ENCODE measurements at regions not wholly inside any gene's neighbourhood (a gene's known extent, or its start where the extent isn't known, plus 50 kb on each side); places are given as distances from the start of the nearest gene placed in this dataset.

GRCh38 chr19:29019403-29019802, 193.5 kb downstream of the UQCRFS1 start:
- H3K79me2 ChIP-seq (ENCODE audit: control insufficient read depth, insufficient read depth, low read length) = no peaks in the 10 kb centered on the region
- ChIA-PET SMC1A (ENCODE audit: uncharacterized antibody, unreplicated experiment) (no interaction called here), CTCF (no interaction called here), POLR2A (no interaction called here), RAD21 (ENCODE audit: unreplicated experiment) (no interaction called here)
- TF ChIP-seq RAD51 (IDR thresholded peaks at IDR 0.05) (no peak), SUZ12 (IDR thresholded peaks at IDR 0.05; ENCODE audit: unreplicated experiment) (no peak), SMARCA5 (IDR thresholded peaks at IDR 0.05) (no peak), SMC3 (IDR thresholded peaks at IDR 0.05; ENCODE audit: borderline replicate concordance, low read length) (no peak)
- H3K4me3 ChIP-seq = no peak overlapping the region
- H3K27me3 ChIP-seq (replicated peaks in 1 of 2; ENCODE audit: control insufficient read depth in 2 of 2, insufficient read depth in 2 of 2, low read length in 1 of 2) = no peaks in the 10 kb centered on the region
- intact Hi-C loops (cut with micrococcal nuclease; ENCODE audit: unreplicated experiment) = no loop called here
- ATAC-seq (no peak), DNase-seq (ENCODE audit: low read depth, low spot score) (no peak), FAIRE-seq (no peak)
- H3K9me3 ChIP-seq (replicated peaks; ENCODE audit: control insufficient read depth, insufficient read depth, low read length) = no peaks in the 10 kb centered on the region; the same call in 2 of the 3 replicates
- in situ Hi-C loops (cut with MboI) = no loop called here
- H3K9ac ChIP-seq (ENCODE audit: control insufficient read depth, insufficient read depth, low read length) = no peak overlapping the region
- H3K4me2 ChIP-seq (ENCODE audit: control insufficient read depth, insufficient read depth) = no peak overlapping the region
- WGBS (ENCODE audit: insufficient coverage, insufficient replicate concordance, low lambda C conversion rate, missing lambda C conversion rate) = 37% methylated on average over 13 of the region's 14 CpGs
- no peak overlapping the region for H3K27ac ChIP-seq (ENCODE audit: control insufficient read depth, insufficient read depth)
- no peaks in the 10 kb centered on the region for H3K36me3 ChIP-seq (ENCODE audit: control insufficient read depth in 2 of 2, insufficient read depth in 2 of 2, low read length in 1 of 2)
- H2AFZ ChIP-seq (ENCODE audit: control insufficient read depth, low read depth, low read length) = no peak overlapping the region
- no peaks in the 10 kb centered on the region for H3K4me1 ChIP-seq (ENCODE audit: control insufficient read depth, insufficient read depth, low read length)
- no TSS peak for BruUV-seq (replicated peaks)
- H4K20me1 ChIP-seq (ENCODE audit: control insufficient read depth, insufficient read depth) = no peaks in the 10 kb centered on the region

DNA sequence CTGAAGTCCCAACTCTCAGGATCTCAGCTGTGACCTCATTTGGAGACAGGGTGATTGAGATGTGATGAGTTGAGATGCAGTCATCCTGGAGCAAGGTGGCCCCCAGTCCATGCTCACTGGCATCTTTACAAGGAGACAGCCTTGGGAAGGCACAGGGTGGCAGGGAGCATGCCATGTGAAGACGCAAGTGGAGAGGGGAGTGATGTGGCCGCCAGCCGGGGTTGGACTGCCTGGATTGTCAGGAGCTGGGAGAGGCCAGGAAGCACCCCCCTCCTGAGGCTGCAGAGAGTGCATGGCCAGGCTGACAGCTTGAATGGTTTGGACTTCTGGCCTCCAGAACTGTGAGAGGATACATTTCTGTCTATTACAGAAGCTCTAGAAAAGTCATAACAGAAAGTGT, 194.4 kb downstream of the UQCRFS1 start:
- ChIA-PET POLR2A (no interaction called here), CTCF (no interaction called here), SMC1A (ENCODE audit: uncharacterized antibody, unreplicated experiment) (no interaction called here), RAD21 (ENCODE audit: unreplicated experiment) (no interaction called here)
- 63% methylated on average over 3 of the region's 3 CpGs for WGBS (ENCODE audit: insufficient coverage, insufficient replicate concordance, low lambda C conversion rate, missing lambda C conversion rate)
- no peak for ATAC-seq
- Histone ChIP-seq H3K4me1 (ENCODE audit: control insufficient read depth, insufficient read depth, low read length) (no peaks in the 10 kb centered on the region), H2AFZ (ENCODE audit: control insufficient read depth, low read depth, low read length) (no peak overlapping the region), H3K9ac (ENCODE audit: control insufficient read depth, insufficient read depth, low read length) (no peak overlapping the region), H3K9me3 (replicated peaks; ENCODE audit: control insufficient read depth, insufficient read depth, low read length) (no peaks in the 10 kb centered on the region; the same call in 2 of the 3 replicates), H3K36me3 (ENCODE audit: control insufficient read depth in 2 of 2, insufficient read depth in 2 of 2, low read length in 1 of 2) (no peaks in the 10 kb centered on the region), H3K79me2 (ENCODE audit: control insufficient read depth, insufficient read depth, low read length) (no peaks in the 10 kb centered on the region), H4K20me1 (ENCODE audit: control insufficient read depth, insufficient read depth) (no peaks in the 10 kb centered on the region), H3K27me3 (replicated peaks in 1 of 2; ENCODE audit: control insufficient read depth in 2 of 2, insufficient read depth in 2 of 2, low read length in 1 of 2) (no peaks in the 10 kb centered on the region), H3K4me3 (no peak overlapping the region), H3K27ac (ENCODE audit: control insufficient read depth, insufficient read depth) (no peak overlapping the region), H3K4me2 (ENCODE audit: control insufficient read depth, insufficient read depth) (no peak overlapping the region)
- intact Hi-C loops (cut with micrococcal nuclease; ENCODE audit: unreplicated experiment) (no loop called here), in situ Hi-C loops (cut with MboI) (no loop called here)
- TF ChIP-seq EP300 (IDR thresholded peaks at IDR 0.05; ENCODE audit: borderline replicate concordance in 1 of 2, control insufficient read depth in 1 of 2, low read depth in 2 of 2, low read length in 2 of 2) = no peak
- no peak for TF ChIP-seq SP1 (IDR thresholded peaks at IDR 0.05; ENCODE audit: low read depth, low read length)
- no peak for TF ChIP-seq ELK1 (IDR thresholded peaks at IDR 0.05; ENCODE audit: low read depth, low read length)
- no peak for TF ChIP-seq MEF2B (IDR thresholded peaks at IDR 0.05; ENCODE audit: partially characterized antibody, poor library complexity, severe bottlenecking)
- TF ChIP-seq RBBP5 (conservative IDR thresholded peaks at IDR 0.05) = no peak
- TF ChIP-seq, protein P1, sequence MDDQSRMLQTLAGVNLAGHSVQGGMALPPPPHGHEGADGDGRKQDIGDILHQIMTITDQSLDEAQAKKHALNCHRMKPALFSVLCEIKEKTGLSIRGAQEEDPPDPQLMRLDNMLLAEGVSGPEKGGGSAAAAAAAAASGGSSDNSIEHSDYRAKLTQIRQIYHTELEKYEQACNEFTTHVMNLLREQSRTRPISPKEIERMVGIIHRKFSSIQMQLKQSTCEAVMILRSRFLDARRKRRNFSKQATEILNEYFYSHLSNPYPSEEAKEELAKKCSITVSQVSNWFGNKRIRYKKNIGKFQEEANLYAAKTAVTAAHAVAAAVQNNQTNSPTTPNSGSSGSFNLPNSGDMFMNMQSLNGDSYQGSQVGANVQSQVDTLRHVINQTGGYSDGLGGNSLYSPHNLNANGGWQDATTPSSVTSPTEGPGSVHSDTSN (IDR thresholded peaks at IDR 0.05; ENCODE audit: insufficient replicate concordance, low read depth, low read length) = no peak
- no peak for TF ChIP-seq NR2C2 (IDR thresholded peaks at IDR 0.05; ENCODE audit: borderline replicate concordance, control insufficient read depth, insufficient read length, low read depth)
- TF ChIP-seq SREBF2 (IDR thresholded peaks at IDR 0.05; ENCODE audit: low read length) = no peak
- TF ChIP-seq TCF3 (IDR thresholded peaks at IDR 0.05; ENCODE audit: borderline replicate concordance, insufficient read depth, low read depth, low read length) = no peak
- TF ChIP-seq SREBF1 (IDR thresholded peaks at IDR 0.05; ENCODE audit: low read length) = no peak
- no peak for TF ChIP-seq SRF (IDR thresholded peaks at IDR 0.05; ENCODE audit: low read depth in 2 of 2, low read length in 2 of 2)
- no peak for TF ChIP-seq ESRRA (IDR thresholded peaks at IDR 0.05; ENCODE audit: low read length)
- no peak for TF ChIP-seq ASH2L (IDR thresholded peaks at IDR 0.05; ENCODE audit: borderline replicate concordance, low read depth)
- DNase-seq (ENCODE audit: low read depth, low spot score) = no peak
- BruUV-seq (replicated peaks) = no TSS peak
- FAIRE-seq = no peak
